NCI-H748 (cell line): ENCODE measurements at regions not wholly inside any gene's neighbourhood (a gene's known extent, or its start where the extent isn't known, plus 50 kb on each side); places are given as distances from the start of the nearest gene placed in this dataset.
"Not testable (repeated sequence)": the region's sequence is repeated elsewhere in the genome, so short reads cannot be mapped to it uniquely, and the experiment has no call there.

Source experiments
- DNase-seq: peaks from one replicate; lab custom pipeline; 2025; ENCODE audit not compliant: unreplicated experiment; lab: John Stamatoyannopoulos, UW

- DNase-seq, result no peak
These were observed 58.1 kb upstream of the DHRS4 start for GRCh38 chr14:23895480-23895879.

DNA sequence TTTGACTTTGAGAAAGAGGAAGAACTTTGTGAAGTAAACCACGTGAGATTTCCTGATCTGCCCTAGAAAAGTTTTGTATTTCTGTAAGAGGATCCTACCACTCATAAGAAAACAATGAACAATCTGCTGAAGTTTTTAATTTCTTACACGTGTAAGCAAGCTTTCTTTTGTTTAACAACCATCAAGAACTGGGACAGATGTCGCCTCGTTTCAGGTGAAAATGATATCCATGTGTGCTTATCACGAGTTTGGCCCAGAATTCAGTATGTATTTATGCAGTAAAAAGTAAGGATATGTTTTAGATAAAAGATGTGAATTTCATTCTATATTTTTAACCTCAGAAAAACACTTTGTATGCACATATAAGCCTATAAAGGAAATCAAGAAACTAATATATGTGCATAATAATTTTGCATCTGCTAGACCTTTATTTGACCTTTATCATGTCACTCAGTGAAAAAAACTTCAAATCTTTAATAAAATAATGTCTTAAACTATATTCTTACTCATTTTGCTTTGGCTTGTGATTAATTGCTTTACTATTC, 56.9 kb upstream of the DHRS4 start:
- no peak for DNase-seq

GRCh38 chr14:23897291-23897690, 56.3 kb upstream of the DHRS4 start:
- DNase-seq, result not testable (repeated sequence)

DNA sequence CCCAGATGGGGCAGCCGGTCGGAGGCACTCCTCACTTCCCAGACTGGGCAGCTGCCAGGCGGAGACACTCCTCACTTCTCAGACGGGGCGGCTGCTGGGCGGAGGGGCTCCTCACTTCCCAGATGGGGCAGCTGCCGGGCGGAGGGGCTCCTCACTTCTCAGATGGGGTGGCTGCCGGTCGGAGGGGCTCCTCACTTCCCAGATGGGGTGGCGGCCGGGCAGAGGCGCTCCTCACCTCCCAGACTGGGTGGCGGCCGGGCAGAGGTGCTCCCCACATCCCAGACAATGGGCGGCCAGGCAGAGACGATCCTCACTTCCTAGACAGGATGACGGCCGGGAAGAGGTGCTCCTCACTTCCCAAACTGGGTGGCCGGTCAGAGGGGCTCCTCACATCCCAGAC, 55.2 kb upstream of the DHRS4 start:
- not testable (repeated sequence) for DNase-seq

DNA sequence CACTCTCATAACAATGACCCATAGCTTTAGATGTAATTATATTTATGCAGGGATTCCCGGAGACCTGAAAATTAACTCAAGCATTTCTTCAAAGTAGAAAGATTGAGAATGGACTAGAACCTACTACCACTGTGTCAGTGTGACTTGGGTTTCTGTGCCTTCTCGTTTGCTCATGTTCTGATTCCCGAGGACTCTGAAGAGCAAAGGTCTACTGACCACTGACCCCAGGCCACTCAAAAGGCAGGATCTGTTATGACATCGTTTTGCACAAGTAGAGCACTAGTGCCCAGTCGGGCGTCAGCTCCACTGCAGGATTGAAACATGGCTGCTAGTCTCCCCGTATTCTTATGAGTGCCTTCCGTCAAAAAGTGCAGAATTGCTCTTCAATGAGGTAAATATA, 53.8 kb upstream of the DHRS4 start:
- no peak for DNase-seq

DNA sequence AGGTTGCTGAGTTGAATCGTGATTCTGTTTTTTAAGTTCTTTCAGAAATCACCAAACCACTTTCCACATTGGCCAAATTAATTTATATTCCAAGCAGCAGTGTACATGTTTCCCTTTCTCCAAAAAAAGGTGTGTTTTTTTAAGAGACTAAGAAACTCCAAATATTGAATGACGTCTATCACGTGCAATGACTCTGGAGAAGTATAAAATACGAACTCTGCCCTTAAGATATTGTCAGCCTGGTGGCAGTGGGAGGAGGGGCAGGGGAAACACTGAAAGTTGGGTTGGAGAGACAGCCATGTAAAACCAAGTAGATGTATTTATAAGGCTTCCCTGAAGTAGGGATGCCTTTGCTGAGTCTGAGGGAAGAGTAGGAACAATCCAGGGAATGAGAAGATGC, 50.1 kb upstream of the DHRS4 start:
- DNase-seq, result no peak
